ENCODE measurements at regions not wholly inside any gene's neighbourhood (a gene's known extent, or its start where the extent isn't known, plus 50 kb on each side); places are given as distances from the start of the nearest gene placed in this dataset.

DNA sequence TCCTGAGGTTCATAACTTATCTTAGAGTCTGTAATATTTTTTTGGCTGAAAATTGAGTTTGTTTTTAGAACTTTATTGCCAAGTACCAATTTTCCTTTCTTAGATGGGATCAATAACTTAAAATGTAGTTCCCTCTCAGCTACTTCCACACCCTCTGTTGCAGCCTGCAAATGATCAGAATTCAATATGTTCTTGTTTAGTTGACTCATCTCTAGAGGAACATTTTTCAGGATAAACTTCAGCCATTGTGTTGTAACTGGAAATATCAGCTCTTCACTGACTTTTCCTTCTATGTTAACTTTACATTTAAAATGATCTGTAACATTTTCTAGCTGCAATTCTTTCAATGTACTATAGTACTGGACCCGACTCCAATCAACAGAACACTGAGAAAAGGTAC is 115.7 kb downstream of the ESM1 start:
- Histone ChIP-seq H4K20me1 (ENCODE audit: control insufficient read depth, extremely low read depth, insufficient read depth, low read length) (no peaks in the 10 kb centered on the region), H3K79me2 (ENCODE audit: control insufficient read depth, insufficient read depth, low read length) (no peaks in the 10 kb centered on the region), H3K27ac (ENCODE audit: control insufficient read depth, insufficient read depth, low read length) (no peak overlapping the region), H3K36me3 (ENCODE audit: control insufficient read depth in 2 of 2, extremely low read depth in 1 of 2, insufficient read depth in 2 of 2, low read length in 2 of 2) (no peaks in the 10 kb centered on the region), H3K9me3 (ENCODE audit: control insufficient read depth, low read depth, low read length) (no peaks in the 10 kb centered on the region), H3K4me1 (ENCODE audit: control insufficient read depth, extremely low read depth, insufficient read depth, low read length) (peaks cover 3% of the 10 kb centered on the region), H2AFZ (ENCODE audit: control insufficient read depth, low read length) (no peak overlapping the region), H3K9ac (ENCODE audit: control insufficient read depth, extremely low read depth, insufficient read depth, low read length) (no peak overlapping the region), H3K4me3 (ENCODE audit: control insufficient read depth in 2 of 3, extremely low read depth in 1 of 3, insufficient read depth in 2 of 3, low read depth in 1 of 3, low read length in 3 of 3) (no peak overlapping the region), H3K4me2 (ENCODE audit: control insufficient read depth, extremely low read depth, insufficient read depth, low read depth, low read length) (no peak overlapping the region), H3K9me1 (ENCODE audit: control insufficient read depth, extremely low read depth, insufficient read depth, low read length) (no peaks in the 10 kb centered on the region), H3K27me3 (ENCODE audit: control insufficient read depth, extremely low read depth, insufficient read depth, low read length) (no peaks in the 10 kb centered on the region)
- FAIRE-seq (no peak), DNase-seq (ENCODE audit: low read depth, low spot score) (no peak)
- TF ChIP-seq EZH2 (IDR thresholded peaks at IDR 0.05; ENCODE audit: low read length): no peak
- TF ChIP-seq, protein P1, sequence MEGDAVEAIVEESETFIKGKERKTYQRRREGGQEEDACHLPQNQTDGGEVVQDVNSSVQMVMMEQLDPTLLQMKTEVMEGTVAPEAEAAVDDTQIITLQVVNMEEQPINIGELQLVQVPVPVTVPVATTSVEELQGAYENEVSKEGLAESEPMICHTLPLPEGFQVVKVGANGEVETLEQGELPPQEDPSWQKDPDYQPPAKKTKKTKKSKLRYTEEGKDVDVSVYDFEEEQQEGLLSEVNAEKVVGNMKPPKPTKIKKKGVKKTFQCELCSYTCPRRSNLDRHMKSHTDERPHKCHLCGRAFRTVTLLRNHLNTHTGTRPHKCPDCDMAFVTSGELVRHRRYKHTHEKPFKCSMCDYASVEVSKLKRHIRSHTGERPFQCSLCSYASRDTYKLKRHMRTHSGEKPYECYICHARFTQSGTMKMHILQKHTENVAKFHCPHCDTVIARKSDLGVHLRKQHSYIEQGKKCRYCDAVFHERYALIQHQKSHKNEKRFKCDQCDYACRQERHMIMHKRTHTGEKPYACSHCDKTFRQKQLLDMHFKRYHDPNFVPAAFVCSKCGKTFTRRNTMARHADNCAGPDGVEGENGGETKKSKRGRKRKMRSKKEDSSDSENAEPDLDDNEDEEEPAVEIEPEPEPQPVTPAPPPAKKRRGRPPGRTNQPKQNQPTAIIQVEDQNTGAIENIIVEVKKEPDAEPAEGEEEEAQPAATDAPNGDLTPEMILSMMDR (optimal IDR thresholded peaks at IDR 0.05 in 1 of 3, IDR thresholded peaks at IDR 0.05 in 1 of 3, conservative IDR thresholded peaks at IDR 0.05 in 1 of 3; ENCODE audit: extremely low read depth in 1 of 3, insufficient read depth in 2 of 3, low read length in 3 of 3): no peak
- dilution Hi-C loops (cut with MboI; ENCODE audit: extremely low pct_ligation_motif_present, low sequenced_read_pairs): no loop called here

DNA sequence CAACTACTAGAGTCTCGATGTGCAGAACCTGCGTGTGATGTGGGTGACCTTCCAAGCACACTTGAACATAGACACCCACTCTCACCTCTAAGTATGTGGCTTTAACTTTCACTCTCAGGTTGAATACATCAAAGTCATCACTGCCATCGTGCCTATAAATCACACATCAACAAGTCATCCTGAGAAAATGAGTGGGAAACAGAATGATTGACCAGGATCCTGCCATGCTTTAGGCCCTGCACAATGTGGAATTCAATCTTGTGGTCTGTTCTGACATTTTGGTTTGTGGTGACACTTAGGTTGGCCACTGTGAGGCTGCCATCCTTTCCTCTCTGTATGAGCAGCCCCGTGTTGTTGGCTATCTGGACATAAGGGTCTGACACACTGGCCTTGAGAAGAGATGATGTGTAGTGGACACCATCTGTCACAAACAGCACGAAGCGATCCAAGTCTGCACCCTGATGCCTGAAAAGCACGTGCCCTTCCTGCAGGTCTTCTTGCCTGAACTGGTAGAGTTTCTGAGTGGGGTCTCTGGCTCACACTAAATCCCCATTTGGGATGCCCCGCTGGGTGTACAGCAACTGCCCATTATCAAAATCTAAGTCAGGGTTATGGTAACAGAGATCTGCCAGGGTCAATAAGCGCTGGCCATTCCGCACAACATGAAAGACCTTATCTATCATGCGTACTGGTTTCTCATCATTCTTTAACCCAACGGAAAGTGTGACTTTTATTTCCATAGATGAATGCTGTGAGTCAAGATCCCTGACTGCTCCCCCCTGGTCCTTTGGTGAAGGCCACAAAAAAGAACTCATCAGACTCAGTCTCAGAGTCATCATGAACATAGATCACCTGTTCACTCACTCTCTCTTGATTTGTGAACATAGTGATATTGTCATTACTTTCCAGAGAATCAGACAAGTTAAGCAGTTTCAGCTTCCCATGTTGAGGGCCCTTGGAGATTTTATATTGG is 116.6 kb downstream of the ESM1 start:
- H3K27me3 ChIP-seq (ENCODE audit: control insufficient read depth, extremely low read depth, insufficient read depth, low read length): no peaks in the 10 kb centered on the region
- FAIRE-seq: no peak
- TF ChIP-seq EZH2 (IDR thresholded peaks at IDR 0.05; ENCODE audit: low read length): no peak
- TF ChIP-seq, protein P1 (optimal IDR thresholded peaks at IDR 0.05 in 1 of 3, IDR thresholded peaks at IDR 0.05 in 1 of 3, conservative IDR thresholded peaks at IDR 0.05 in 1 of 3; ENCODE audit: extremely low read depth in 1 of 3, insufficient read depth in 2 of 3, low read length in 3 of 3): no peak
- no peak overlapping the region for H3K4me2 ChIP-seq (ENCODE audit: control insufficient read depth, extremely low read depth, insufficient read depth, low read depth, low read length)
- no peaks in the 10 kb centered on the region for H3K9me1 ChIP-seq (ENCODE audit: control insufficient read depth, extremely low read depth, insufficient read depth, low read length)
- H2AFZ ChIP-seq (ENCODE audit: control insufficient read depth, low read length): no peak overlapping the region
- no peaks in the 10 kb centered on the region for H4K20me1 ChIP-seq (ENCODE audit: control insufficient read depth, extremely low read depth, insufficient read depth, low read length)
- no peaks in the 10 kb centered on the region for H3K79me2 ChIP-seq (ENCODE audit: control insufficient read depth, insufficient read depth, low read length)
- dilution Hi-C loops (cut with MboI; ENCODE audit: extremely low pct_ligation_motif_present, low sequenced_read_pairs): no loop called here
- no peaks in the 10 kb centered on the region for H3K36me3 ChIP-seq (ENCODE audit: control insufficient read depth in 2 of 2, extremely low read depth in 1 of 2, insufficient read depth in 2 of 2, low read length in 2 of 2)
- H3K27ac ChIP-seq (ENCODE audit: control insufficient read depth, insufficient read depth, low read length): no peak overlapping the region
- no peak overlapping the region for H3K4me3 ChIP-seq (ENCODE audit: control insufficient read depth in 2 of 3, extremely low read depth in 1 of 3, insufficient read depth in 2 of 3, low read depth in 1 of 3, low read length in 3 of 3)
- H3K9ac ChIP-seq (ENCODE audit: control insufficient read depth, extremely low read depth, insufficient read depth, low read length): no peak overlapping the region
- H3K9me3 ChIP-seq (ENCODE audit: control insufficient read depth, low read depth, low read length): no peaks in the 10 kb centered on the region
- DNase-seq (ENCODE audit: low read depth, low spot score): no peak
- no peaks in the 10 kb centered on the region for H3K4me1 ChIP-seq (ENCODE audit: control insufficient read depth, extremely low read depth, insufficient read depth, low read length)

All from keratinocyte (primary cell).